IMR-90 (cell line): ENCODE measurements at regions not wholly inside any gene's neighbourhood (a gene's known extent, or its start where the extent isn't known, plus 50 kb on each side); places are given as distances from the start of the nearest gene placed in this dataset.

Experiments
- MXI1 ChIP-seq: IDR thresholded peaks from 2 replicates; pipeline ENCODE4 v1.6.1; 2012; ENCODE audit warnings: low read depth, mild to moderate bottlenecking, low read length, moderate library complexity, borderline replicate concordance
- POLR2A ChIP-seq: IDR thresholded peaks from 2 replicates; pipeline ENCODE4 v1.6.1; 2012; ENCODE audit warnings: mild to moderate bottlenecking, low read depth, low read length
- RAD21 ChIP-seq: IDR thresholded peaks from 2 replicates; pipeline ENCODE4 v1.6.1; 2012; ENCODE audit warnings: low read length, improper control_type of control experiment
- SMC3 ChIP-seq: fragments of 150-350 bp; IDR thresholded peaks from 2 replicates; pipeline ENCODE4 v1.6.1; 2016; ENCODE audit warnings: low read depth, mild to moderate bottlenecking, antibody characterized with exemption, low read length, moderate library complexity
- TF ChIP-seq, protein P1 (sequence below): conservative IDR thresholded peaks from 2 replicates; pipeline ENCODE4 v1.5.1; 2012; ENCODE audit warnings: mild to moderate bottlenecking, low read depth, low read length, improper control_type of control experiment

DNA sequence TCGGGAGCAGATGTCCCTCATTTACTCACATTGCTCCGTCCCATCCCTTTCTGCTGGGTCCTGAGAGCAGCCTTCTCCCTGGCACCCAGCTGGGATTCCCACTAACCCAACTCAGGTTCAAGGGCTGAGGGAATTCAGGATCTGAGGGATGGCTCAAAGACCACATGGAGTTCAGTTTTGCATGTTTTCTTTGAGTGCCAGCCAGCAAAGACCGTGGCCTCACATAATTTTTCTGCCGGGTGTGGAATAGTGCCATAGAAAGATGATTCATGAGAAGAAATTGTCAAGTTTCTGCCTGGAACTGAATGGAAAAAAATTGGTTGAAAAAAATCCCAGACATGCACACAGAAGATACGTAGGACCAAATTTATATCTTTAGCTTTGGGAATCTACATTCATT lies 168.6 kb downstream of the CD83 start:
- TF ChIP-seq MXI1 = no peak
- TF ChIP-seq, protein P1, sequence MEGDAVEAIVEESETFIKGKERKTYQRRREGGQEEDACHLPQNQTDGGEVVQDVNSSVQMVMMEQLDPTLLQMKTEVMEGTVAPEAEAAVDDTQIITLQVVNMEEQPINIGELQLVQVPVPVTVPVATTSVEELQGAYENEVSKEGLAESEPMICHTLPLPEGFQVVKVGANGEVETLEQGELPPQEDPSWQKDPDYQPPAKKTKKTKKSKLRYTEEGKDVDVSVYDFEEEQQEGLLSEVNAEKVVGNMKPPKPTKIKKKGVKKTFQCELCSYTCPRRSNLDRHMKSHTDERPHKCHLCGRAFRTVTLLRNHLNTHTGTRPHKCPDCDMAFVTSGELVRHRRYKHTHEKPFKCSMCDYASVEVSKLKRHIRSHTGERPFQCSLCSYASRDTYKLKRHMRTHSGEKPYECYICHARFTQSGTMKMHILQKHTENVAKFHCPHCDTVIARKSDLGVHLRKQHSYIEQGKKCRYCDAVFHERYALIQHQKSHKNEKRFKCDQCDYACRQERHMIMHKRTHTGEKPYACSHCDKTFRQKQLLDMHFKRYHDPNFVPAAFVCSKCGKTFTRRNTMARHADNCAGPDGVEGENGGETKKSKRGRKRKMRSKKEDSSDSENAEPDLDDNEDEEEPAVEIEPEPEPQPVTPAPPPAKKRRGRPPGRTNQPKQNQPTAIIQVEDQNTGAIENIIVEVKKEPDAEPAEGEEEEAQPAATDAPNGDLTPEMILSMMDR = no peak
- no peak for TF ChIP-seq POLR2A
- no peak for TF ChIP-seq SMC3
- no peak for TF ChIP-seq RAD21
